B cell (primary cell): ENCODE measurements at regions not wholly inside any gene's neighbourhood (a gene's known extent, or its start where the extent isn't known, plus 50 kb on each side); places are given as distances from the start of the nearest gene placed in this dataset.

Experiments used
- EZH2 ChIP-seq: IDR thresholded peaks from 2 replicates; pipeline ENCODE4 v1.6.1; 2012; ENCODE audit warnings: borderline replicate concordance, low read depth, mild to moderate bottlenecking, moderate library complexity, low read length; ENCODE audit not compliant: insufficient read depth, poor library complexity, severe bottlenecking
- TF ChIP-seq, protein P1 (sequence below): fragments of 200-600 bp; IDR thresholded peaks from one replicate; pipeline ENCODE4 v1.8.0; 2022; ENCODE audit warnings: antibody characterized with exemption, mild to moderate bottlenecking

DNA sequence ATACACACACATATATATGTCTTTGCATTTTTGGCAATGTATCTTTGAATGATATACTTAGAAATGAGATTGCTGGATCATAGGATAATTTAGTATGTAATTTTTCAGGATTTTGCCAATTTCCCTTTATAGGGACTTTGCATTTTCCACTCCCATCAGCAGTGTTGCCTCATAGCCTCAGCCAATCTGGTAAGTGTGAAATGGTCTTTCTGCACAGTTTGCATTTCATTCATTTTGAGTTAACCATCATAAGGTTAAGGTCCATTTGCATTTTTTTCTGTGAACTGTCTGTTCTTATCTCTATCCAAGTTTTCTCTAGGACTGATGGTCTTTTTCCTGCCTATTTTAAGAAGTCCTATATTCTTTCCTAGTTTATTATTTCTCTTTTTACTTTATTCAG, 474.8 kb downstream of the ZNF674 start:
- TF ChIP-seq EZH2: no peak
- TF ChIP-seq, protein P1, sequence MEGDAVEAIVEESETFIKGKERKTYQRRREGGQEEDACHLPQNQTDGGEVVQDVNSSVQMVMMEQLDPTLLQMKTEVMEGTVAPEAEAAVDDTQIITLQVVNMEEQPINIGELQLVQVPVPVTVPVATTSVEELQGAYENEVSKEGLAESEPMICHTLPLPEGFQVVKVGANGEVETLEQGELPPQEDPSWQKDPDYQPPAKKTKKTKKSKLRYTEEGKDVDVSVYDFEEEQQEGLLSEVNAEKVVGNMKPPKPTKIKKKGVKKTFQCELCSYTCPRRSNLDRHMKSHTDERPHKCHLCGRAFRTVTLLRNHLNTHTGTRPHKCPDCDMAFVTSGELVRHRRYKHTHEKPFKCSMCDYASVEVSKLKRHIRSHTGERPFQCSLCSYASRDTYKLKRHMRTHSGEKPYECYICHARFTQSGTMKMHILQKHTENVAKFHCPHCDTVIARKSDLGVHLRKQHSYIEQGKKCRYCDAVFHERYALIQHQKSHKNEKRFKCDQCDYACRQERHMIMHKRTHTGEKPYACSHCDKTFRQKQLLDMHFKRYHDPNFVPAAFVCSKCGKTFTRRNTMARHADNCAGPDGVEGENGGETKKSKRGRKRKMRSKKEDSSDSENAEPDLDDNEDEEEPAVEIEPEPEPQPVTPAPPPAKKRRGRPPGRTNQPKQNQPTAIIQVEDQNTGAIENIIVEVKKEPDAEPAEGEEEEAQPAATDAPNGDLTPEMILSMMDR: no peak
